ENCODE measurements at regions not wholly inside any gene's neighbourhood (a gene's known extent, or its start where the extent isn't known, plus 50 kb on each side); places are given as distances from the start of the nearest gene placed in this dataset.

- TF ChIP-seq CTCF (IDR thresholded peaks at IDR 0.05): no peak
- TF ChIP-seq POLR2A (IDR thresholded peaks at IDR 0.05): no peak
- no peak for TF ChIP-seq POLR2AphosphoS5 (IDR thresholded peaks at IDR 0.05)
- no peak for TF ChIP-seq EP300 (IDR thresholded peaks at IDR 0.05)
Observed at GRCh38 chr20:39936401-39936800, 752.6 kb downstream of the MAFB start.

Data from sigmoid colon (tissue), 4 donors.